B cell (primary cell): ENCODE measurements at regions not wholly inside any gene's neighbourhood (a gene's known extent, or its start where the extent isn't known, plus 50 kb on each side); places are given as distances from the start of the nearest gene placed in this dataset.

Source experiments
- ATAC-seq: fragments of 200-7000 bp; cut with Tn5 transposase; one replicate; pipeline ENCODE4 v1.10.0; 2021; ENCODE audit warnings: low read depth, mild to moderate bottlenecking, moderate number of reproducible peaks, moderate library complexity
- CTCF ChIA-PET: fragments of 350-600 bp; sonication (Branson Sonifier 250); formaldehyde crosslinking; loops from one replicate; lab custom pipeline; 2021; ENCODE audit warnings: antibody characterized with exemption, inconsistent platforms; lab: Charles Lee
- POLR2A ChIA-PET: fragments of 350-600 bp; sonication (Branson Sonifier 250); formaldehyde crosslinking; loops from one replicate; lab custom pipeline; 2021; ENCODE audit warnings: antibody characterized with exemption; lab: Charles Lee
- DNase-seq: peaks from one replicate; pipeline ENCODE4 v3.0.0; 2013
- H2AFZ ChIP-seq: 2 replicates; pipeline ENCODE4 v1.6.1; 2012; ENCODE audit warnings: mild to moderate bottlenecking, low read depth, low read length; ENCODE audit not compliant: insufficient read depth, poor library complexity, severe bottlenecking
- H3K27ac ChIP-seq, 2 donors: 1 replicate in 1 of 2; 2 replicates in 1 of 2; pipeline ENCODE4 v1.5.1; 2012 to 2013; ENCODE audit warnings: low read length in 2 of 2, mild to moderate bottlenecking in 2 of 2, moderate library complexity in 1 of 2
- H3K27me3 ChIP-seq, 4 experiments: fragments of 200-600 bp in 1 of 4; sonication (generic) in 1 of 4; replicated peaks in 1 of 4; 1 replicate in 2 of 4; 2 replicates in 2 of 4; pipeline versions ENCODE4 v1.6.1 to v1.7.0; 2013 to 2016; ENCODE audit warnings: low read length in 3 of 4, mild to moderate bottlenecking in 2 of 4, mixed read lengths in 1 of 4, moderate library complexity in 1 of 4; ENCODE audit not compliant: insufficient read depth in 4 of 4, control insufficient read depth in 3 of 4; ENCODE audit errors: control extremely low read depth in 1 of 4
- H3K36me3 ChIP-seq, 2 experiments: replicated peaks in 1 of 2; 1 replicate in 1 of 2; 2 replicates in 1 of 2; pipeline versions ENCODE4 v1.6.1 to v1.7.1; 2013; ENCODE audit warnings: low read length in 1 of 2; ENCODE audit not compliant: insufficient read depth in 2 of 2, control insufficient read depth in 1 of 2; ENCODE audit errors: control extremely low read depth in 1 of 2, extremely low read depth in 1 of 2
- H3K4me1 ChIP-seq, 2 donors: fragments of 200-600 bp in 1 of 2; sonication (generic) in 1 of 2; 1 replicate in 1 of 2; 2 replicates in 1 of 2; pipeline versions ENCODE4 v1.5.1 to v1.6.1; 2013 to 2017; ENCODE audit warnings: low read length in 2 of 2; ENCODE audit not compliant: control insufficient read depth in 2 of 2, insufficient read depth in 2 of 2
- H3K4me2 ChIP-seq: replicated peaks from 2 replicates; pipeline ENCODE3; 2012; ENCODE audit warnings: mild to moderate bottlenecking, low read depth, low read length; ENCODE audit not compliant: poor library complexity, severe bottlenecking
- H3K4me3 ChIP-seq, 5 experiments: fragments of 200-600 bp in 1 of 5; sonication (generic) in 1 of 5; 1 replicate in 3 of 5; 2 replicates in 2 of 5; pipeline versions ENCODE4 v1.5.1 to v1.7.0; 2011 to 2016; ENCODE audit warnings: low read length in 4 of 5, mild to moderate bottlenecking in 4 of 5, low read depth in 2 of 5, control low read depth in 1 of 5, moderate library complexity in 1 of 5; ENCODE audit not compliant: insufficient read depth in 1 of 5; ENCODE audit errors: control extremely low read depth in 1 of 5, extremely low read depth in 1 of 5
- H3K79me2 ChIP-seq: fragments of 200-600 bp; sonication (generic); one replicate; pipeline ENCODE4 v1.6.0; 2016; ENCODE audit warnings: low read length; ENCODE audit not compliant: control insufficient read depth, insufficient read depth
- H3K9ac ChIP-seq: fragments of 200-600 bp; sonication (generic); 2 replicates; pipeline ENCODE4 v1.6.1; 2017; ENCODE audit warnings: mild to moderate bottlenecking, low read length, moderate library complexity
- H3K9me3 ChIP-seq, 3 donors: one replicate each; pipeline versions ENCODE4 v1.6.1 to v1.7.1; 2013; ENCODE audit warnings: low read length in 2 of 3; ENCODE audit not compliant: control insufficient read depth in 2 of 3, insufficient read depth in 1 of 3; ENCODE audit errors: control extremely low read depth in 1 of 3
- H4K20me1 ChIP-seq: 2 replicates; pipeline ENCODE4 v1.6.0; 2012; ENCODE audit warnings: mild to moderate bottlenecking, low read length; ENCODE audit not compliant: insufficient read depth, control insufficient read depth, poor library complexity, severe bottlenecking
- H3K27ac Mint-ChIP-seq: one replicate; pipeline ENCODE4 v1.8.0; 2021; ENCODE audit warnings: mixed read lengths
- H3K27me3 Mint-ChIP-seq: one replicate; pipeline ENCODE4 v1.8.0; 2021; ENCODE audit warnings: mixed read lengths
- H3K4me1 Mint-ChIP-seq: one replicate; pipeline ENCODE4 v1.8.0; 2021; ENCODE audit warnings: mixed read lengths
- H3K4me3 Mint-ChIP-seq: one replicate; pipeline ENCODE4 v1.8.0; 2021; ENCODE audit warnings: mixed read lengths
- H3K9me3 Mint-ChIP-seq: one replicate; pipeline ENCODE4 v1.8.0; 2022; ENCODE audit warnings: mixed read lengths; ENCODE audit not compliant: insufficient read depth
- CTCF ChIP-seq: fragments of 200-600 bp; IDR thresholded peaks from one replicate; pipeline ENCODE4 v1.8.0; 2022; ENCODE audit warnings: antibody characterized with exemption, mild to moderate bottlenecking
- EZH2 ChIP-seq: IDR thresholded peaks from 2 replicates; pipeline ENCODE4 v1.6.1; 2012; ENCODE audit warnings: borderline replicate concordance, low read depth, mild to moderate bottlenecking, moderate library complexity, low read length; ENCODE audit not compliant: insufficient read depth, poor library complexity, severe bottlenecking
- WGBS: methylation state at CpG from one replicate; pipeline ENCODE4 v1.1.5; 2013; ENCODE audit warnings: missing lambda C conversion rate; ENCODE audit not compliant: insufficient coverage; 5-methylcytosine and 5-hydroxymethylcytosine counted together
- intact Hi-C: fragments of 100-400 bp; cut with micrococcal nuclease; formaldehyde crosslinking; loops from one replicate; pipeline ENCODE4 v1.10.0; 2022

- ChIA-PET CTCF (no interaction called here), POLR2A (no interaction called here)
- H3K4me3 ChIP-seq: no peak overlapping the region
- peaks cover 0 to 4% (median 0%) of the 10 kb centered on the region in 3 donors for H3K9me3 ChIP-seq
- intact Hi-C loops: no loop called here
- H3K9ac ChIP-seq: no peak overlapping the region
- no CpG with 5 or more reads among the region's 2 CpGs for WGBS
- H3K4me1 ChIP-seq: no peaks in the 10 kb centered on the region
- Mint-ChIP-seq H3K4me1 (no peaks in the 10 kb centered on the region), H3K9me3 (no peaks in the 10 kb centered on the region), H3K27ac (no peak overlapping the region), H3K4me3 (no peak overlapping the region), H3K27me3 (peaks cover 29% of the 10 kb centered on the region)
- H3K36me3 ChIP-seq: no peaks in the 10 kb centered on the region
- peaks cover 0 to 5% (median 0%) of the 10 kb centered on the region in 4 experiments for H3K27me3 ChIP-seq
- H3K79me2 ChIP-seq: no peaks in the 10 kb centered on the region
- no peak for TF ChIP-seq EZH2
- no peak for TF ChIP-seq CTCF
- H4K20me1 ChIP-seq: no peaks in the 10 kb centered on the region
- no peak overlapping the region for H3K4me2 ChIP-seq
- ATAC-seq (no peak), DNase-seq (no peak)
- H3K27ac ChIP-seq: no peak overlapping the region
- H2AFZ ChIP-seq: no peak overlapping the region
Measured at GRCh38 chr2:237227190-237227589, 141.5 kb downstream of the COPS8 start.

- TF ChIP-seq EZH2: no peak
- no peak for TF ChIP-seq CTCF
- POLR2A ChIA-PET: no interaction called here
- H3K9me3 Mint-ChIP-seq: no peaks in the 10 kb centered on the region
- Histone ChIP-seq H3K36me3 (no peaks in the 10 kb centered on the region), H3K4me1 (no peaks in the 10 kb centered on the region), H3K27me3 (peaks cover 0 to 5% (median 0%) of the 10 kb centered on the region in 4 experiments), H3K27ac (no peak overlapping the region), H2AFZ (no peak overlapping the region), H3K79me2 (no peaks in the 10 kb centered on the region), H3K9me3 (peaks cover 0 to 4% (median 0%) of the 10 kb centered on the region in 3 donors), H4K20me1 (no peaks in the 10 kb centered on the region), H3K4me3 (no peak overlapping the region), H3K9ac (no peak overlapping the region), H3K4me2 (no peak overlapping the region)
- no peaks in the 10 kb centered on the region for H3K4me1 Mint-ChIP-seq
- H3K27me3 Mint-ChIP-seq: peaks cover 31% of the 10 kb centered on the region
- H3K4me3 Mint-ChIP-seq: no peak overlapping the region
- H3K27ac Mint-ChIP-seq: no peak overlapping the region
- DNase-seq: no peak
- intact Hi-C loops: no loop called here
- CTCF ChIA-PET: no interaction called here
- no peak for ATAC-seq
- WGBS: 25% methylated on average over 6 of the region's 7 CpGs
Measured at GRCh38 chr2:237227592-237228280, 142.0 kb downstream of the COPS8 start.
